DOHH2 (cell line): ENCODE measurements at regions not wholly inside any gene's neighbourhood (a gene's known extent, or its start where the extent isn't known, plus 50 kb on each side); places are given as distances from the start of the nearest gene placed in this dataset.

Experiments used
- H3F3A ChIP-seq: fragments of 200-600 bp; sonication (generic), shearing (Covaris generic); 2 replicates; pipeline ENCODE4 v1.6.0; 2016; ENCODE audit warnings: antibody characterized with exemption, mild to moderate bottlenecking; ENCODE audit not compliant: control insufficient read depth, insufficient read depth
- H3K27ac ChIP-seq: fragments of 200-600 bp; sonication (generic); 2 replicates; pipeline ENCODE4 v1.5.1; 2014; ENCODE audit warnings: low read depth, mild to moderate bottlenecking, low read length, moderate library complexity
- H3K27me3 ChIP-seq: fragments of 200-600 bp; sonication (generic); 2 replicates; pipeline ENCODE4 v1.6.1; 2014; ENCODE audit warnings: mild to moderate bottlenecking, low read length, mixed read lengths; ENCODE audit not compliant: control insufficient read depth
- H3K36me3 ChIP-seq: fragments of 200-600 bp; sonication (generic); 2 replicates; pipeline ENCODE4 v1.6.1; 2014; ENCODE audit warnings: mild to moderate bottlenecking, low read length, moderate library complexity, mixed read lengths; ENCODE audit not compliant: control insufficient read depth
- H3K4me1 ChIP-seq: fragments of 200-600 bp; sonication (generic); 2 replicates; pipeline ENCODE4 v1.6.1; 2014; ENCODE audit warnings: mild to moderate bottlenecking, low read length, mixed read lengths; ENCODE audit not compliant: control insufficient read depth
- H3K4me2 ChIP-seq: fragments of 200-600 bp; sonication (generic); 2 replicates; pipeline ENCODE4 v1.6.0; 2014; ENCODE audit warnings: mild to moderate bottlenecking, low read length, moderate library complexity
- H3K4me3 ChIP-seq: fragments of 200-600 bp; sonication (generic); 2 replicates; pipeline ENCODE4 v1.5.1; 2014; ENCODE audit warnings: mild to moderate bottlenecking, low read length, mixed read lengths
- H3K79me2 ChIP-seq: fragments of 200-600 bp; sonication (generic); 2 replicates; pipeline ENCODE4 v1.6.1; 2014; ENCODE audit warnings: mild to moderate bottlenecking, low read length, mixed read lengths; ENCODE audit not compliant: control insufficient read depth
- H3K9me2 ChIP-seq: fragments of 200-600 bp; sonication (generic); replicated peaks from 2 replicates; pipeline ENCODE4 v1.6.1; 2014; ENCODE audit warnings: mild to moderate bottlenecking, low read length, mixed read lengths; ENCODE audit not compliant: control insufficient read depth
- H3K9me3 ChIP-seq: fragments of 200-600 bp; sonication (generic); 2 replicates; pipeline ENCODE4 v1.6.1; 2014; ENCODE audit warnings: antibody characterized with exemption, low read length, mixed read lengths; ENCODE audit not compliant: control insufficient read depth, insufficient read depth
- H4K20me1 ChIP-seq: fragments of 200-600 bp; sonication (generic); 2 replicates; pipeline ENCODE4 v1.6.0; 2014; ENCODE audit warnings: low read depth, mild to moderate bottlenecking, antibody characterized with exemption, low read length, moderate library complexity; ENCODE audit not compliant: control insufficient read depth, insufficient read depth
- CTCF ChIP-seq: fragments of 200-600 bp; sonication (generic); IDR thresholded peaks from one replicate; pipeline ENCODE4 v1.5.1; 2014; ENCODE audit warnings: antibody characterized with exemption, mild to moderate bottlenecking, low read depth, low read length; ENCODE audit not compliant: poor library complexity, severe bottlenecking
- EZH2phosphoT487 ChIP-seq: fragments of 200-600 bp; sonication (generic); IDR thresholded peaks from 2 replicates; pipeline ENCODE4 v1.6.1; 2017; ENCODE audit warnings: borderline replicate concordance, mild to moderate bottlenecking, antibody characterized with exemption, low read length, moderate library complexity, mixed read lengths

- TF ChIP-seq EZH2phosphoT487 (no peak), CTCF (no peak)
- Histone ChIP-seq H3K27me3 (peaks cover 6% of the 10 kb centered on the region; the same call in 1 of the 2 replicates), H4K20me1 (no peaks in the 10 kb centered on the region)
Observed at GRCh38 chr3:127038466-127038865, 55.6 kb downstream of the PLXNA1 start.

GRCh38 chr3:127038923-127039581, 56.1 kb downstream of the PLXNA1 start:
- Histone ChIP-seq H3K36me3 (no peaks in the 10 kb centered on the region), H3K9me2 (no peaks in the 10 kb centered on the region), H3K27me3 (peaks cover 9% of the 10 kb centered on the region; the same call in 1 of the 2 replicates), H3F3A (no peaks in the 10 kb centered on the region), H3K79me2 (no peaks in the 10 kb centered on the region), H3K4me2 (no peak overlapping the region), H3K27ac (no peak overlapping the region), H3K4me3 (no peak overlapping the region), H3K9me3 (no peaks in the 10 kb centered on the region), H3K4me1 (no peaks in the 10 kb centered on the region), H4K20me1 (no peaks in the 10 kb centered on the region)
- TF ChIP-seq EZH2phosphoT487 = no peak
- TF ChIP-seq CTCF = no peak

More at GRCh38 chr3:127038466-127038865, 55.6 kb downstream of the PLXNA1 start:
- no peaks in the 10 kb centered on the region for H3K9me3 ChIP-seq
- H3K4me1 ChIP-seq = no peaks in the 10 kb centered on the region
- H3K4me3 ChIP-seq = no peak overlapping the region
- no peaks in the 10 kb centered on the region for H3K9me2 ChIP-seq
- H3F3A ChIP-seq = no peaks in the 10 kb centered on the region
- no peaks in the 10 kb centered on the region for H3K79me2 ChIP-seq
- no peak overlapping the region for H3K4me2 ChIP-seq
- H3K27ac ChIP-seq = no peak overlapping the region
- H3K36me3 ChIP-seq = no peaks in the 10 kb centered on the region

- Histone ChIP-seq H4K20me1 (no peaks in the 10 kb centered on the region), H3K4me3 (no peak overlapping the region), H3K9me3 (no peaks in the 10 kb centered on the region), H3K27ac (no peak overlapping the region), H3K4me1 (no peaks in the 10 kb centered on the region), H3K79me2 (no peaks in the 10 kb centered on the region), H3K4me2 (no peak overlapping the region), H3K27me3 (peaks cover 12% of the 10 kb centered on the region; the same call in 1 of the 2 replicates), H3F3A (no peaks in the 10 kb centered on the region), H3K9me2 (no peaks in the 10 kb centered on the region), H3K36me3 (no peaks in the 10 kb centered on the region)
- no peak for TF ChIP-seq EZH2phosphoT487
- TF ChIP-seq CTCF = no peak
Observed at GRCh38 chr3:127039719-127040118, 56.8 kb downstream of the PLXNA1 start.
